T-helper 2 cell treated with Interferon-gamma antibody and Interleukin-4, amounts not matched to agents 5 μg/mL and 100 μg/mL, for 36 hours (primary cell): ENCODE measurements at regions not wholly inside any gene's neighbourhood (a gene's known extent, or its start where the extent isn't known, plus 50 kb on each side); places are given as distances from the start of the nearest gene placed in this dataset.

ENCODE experiments used
- DNase-seq: peaks from one replicate; pipeline ENCODE4 v3.0.0; 2021; ENCODE audit warnings: low spot score
- H3K27ac Mint-ChIP-seq: one replicate; pipeline ENCODE4 v1.8.0; 2021; ENCODE audit warnings: mild to moderate bottlenecking, mixed read lengths
- H3K27me3 Mint-ChIP-seq: one replicate; pipeline ENCODE4 v1.8.0; 2021; ENCODE audit warnings: low read depth, mixed read lengths
- H3K36me3 Mint-ChIP-seq: one replicate; pipeline ENCODE4 v1.8.0; 2021; ENCODE audit warnings: low read depth, mixed read lengths
- H3K4me1 Mint-ChIP-seq: one replicate; pipeline ENCODE4 v1.8.0; 2021; ENCODE audit warnings: low read depth, mixed read lengths
- H3K4me3 Mint-ChIP-seq: one replicate; pipeline ENCODE4 v1.8.0; 2022; ENCODE audit warnings: mild to moderate bottlenecking, moderate library complexity, mixed read lengths
- H3K9me3 Mint-ChIP-seq: one replicate; pipeline ENCODE4 v1.8.0; 2021; ENCODE audit warnings: mixed read lengths

GRCh38 chr21:15406791-15407190 is 323.0 kb upstream of the USP25 start:
- no peak overlapping the region for H3K27ac Mint-ChIP-seq
- H3K4me1 Mint-ChIP-seq = no peaks in the 10 kb centered on the region
- no peak for DNase-seq
- no peaks in the 10 kb centered on the region for H3K36me3 Mint-ChIP-seq
- peaks cover 8% of the 10 kb centered on the region for H3K9me3 Mint-ChIP-seq
- H3K27me3 Mint-ChIP-seq = no peaks in the 10 kb centered on the region
- H3K4me3 Mint-ChIP-seq = no peak overlapping the region

- peaks cover 15% of the 10 kb centered on the region for H3K9me3 Mint-ChIP-seq
- H3K4me3 Mint-ChIP-seq = no peak overlapping the region
- DNase-seq = no peak
- H3K27ac Mint-ChIP-seq = no peak overlapping the region
- H3K4me1 Mint-ChIP-seq = no peaks in the 10 kb centered on the region
- no peaks in the 10 kb centered on the region for H3K36me3 Mint-ChIP-seq
- H3K27me3 Mint-ChIP-seq = no peaks in the 10 kb centered on the region
Observed at GRCh38 chr21:15407585-15407984, 322.2 kb upstream of the USP25 start.

GRCh38 chr21:15408089-15408488 is 321.7 kb upstream of the USP25 start:
- Mint-ChIP-seq H3K36me3 (no peaks in the 10 kb centered on the region), H3K4me1 (no peaks in the 10 kb centered on the region), H3K27ac (no peak overlapping the region), H3K27me3 (no peaks in the 10 kb centered on the region), H3K4me3 (no peak overlapping the region), H3K9me3 (peaks cover 15% of the 10 kb centered on the region)
- no peak for DNase-seq

GRCh38 chr21:15409031-15409430 is 320.8 kb upstream of the USP25 start:
- no peaks in the 10 kb centered on the region for H3K27me3 Mint-ChIP-seq
- no peak overlapping the region for H3K27ac Mint-ChIP-seq
- peaks cover 15% of the 10 kb centered on the region for H3K9me3 Mint-ChIP-seq
- peaks cover 1% of the 10 kb centered on the region for H3K4me1 Mint-ChIP-seq
- no peak for DNase-seq
- H3K36me3 Mint-ChIP-seq = no peaks in the 10 kb centered on the region
- no peak overlapping the region for H3K4me3 Mint-ChIP-seq

- Mint-ChIP-seq H3K4me3 (no peak overlapping the region), H3K27ac (no peak overlapping the region), H3K4me1 (peaks cover 1% of the 10 kb centered on the region), H3K9me3 (peaks cover 15% of the 10 kb centered on the region), H3K27me3 (no peaks in the 10 kb centered on the region), H3K36me3 (no peaks in the 10 kb centered on the region)
- no peak for DNase-seq
Observed at GRCh38 chr21:15410853-15411252, 318.9 kb upstream of the USP25 start.

GRCh38 chr21:15414057-15414456 is 315.7 kb upstream of the USP25 start:
- H3K4me3 Mint-ChIP-seq = no peak overlapping the region
- peaks cover 1% of the 10 kb centered on the region for H3K4me1 Mint-ChIP-seq
- no peaks in the 10 kb centered on the region for H3K36me3 Mint-ChIP-seq
- H3K9me3 Mint-ChIP-seq = peaks cover 15% of the 10 kb centered on the region
- no peak overlapping the region for H3K27ac Mint-ChIP-seq
- no peak for DNase-seq
- peaks cover 2% of the 10 kb centered on the region for H3K27me3 Mint-ChIP-seq

GRCh38 chr21:15415541-15416261 is 314.1 kb upstream of the USP25 start:
- H3K9me3 Mint-ChIP-seq = peaks cover 15% of the 10 kb centered on the region
- peaks cover 1% of the 10 kb centered on the region for H3K4me1 Mint-ChIP-seq
- peaks cover 2% of the 10 kb centered on the region for H3K27me3 Mint-ChIP-seq
- no peak for DNase-seq
- H3K27ac Mint-ChIP-seq = no peak overlapping the region
- H3K36me3 Mint-ChIP-seq = no peaks in the 10 kb centered on the region
- no peak overlapping the region for H3K4me3 Mint-ChIP-seq

GRCh38 chr21:15421441-15421881 is 308.3 kb upstream of the USP25 start:
- Mint-ChIP-seq H3K27ac (no peak overlapping the region), H3K27me3 (peaks cover 2% of the 10 kb centered on the region), H3K4me3 (no peak overlapping the region), H3K4me1 (no peaks in the 10 kb centered on the region), H3K36me3 (no peaks in the 10 kb centered on the region), H3K9me3 (no peaks in the 10 kb centered on the region)
- no peak for DNase-seq

GRCh38 chr21:15421947-15422346 is 307.8 kb upstream of the USP25 start:
- H3K27ac Mint-ChIP-seq = no peak overlapping the region
- H3K9me3 Mint-ChIP-seq = no peaks in the 10 kb centered on the region

GRCh38 chr21:15422783-15423182 is 307.0 kb upstream of the USP25 start:
- H3K4me3 Mint-ChIP-seq = no peak overlapping the region
- no peak overlapping the region for H3K27ac Mint-ChIP-seq

More at GRCh38 chr21:15421947-15422346, 307.8 kb upstream of the USP25 start:
- Mint-ChIP-seq H3K4me3 (no peak overlapping the region), H3K4me1 (no peaks in the 10 kb centered on the region), H3K27me3 (peaks cover 2% of the 10 kb centered on the region), H3K36me3 (no peaks in the 10 kb centered on the region)
- no peak for DNase-seq

GRCh38 chr21:15423676-15424445 is 305.9 kb upstream of the USP25 start:
- no peak for DNase-seq
- no peak overlapping the region for H3K27ac Mint-ChIP-seq
- H3K4me3 Mint-ChIP-seq = no peak overlapping the region
- H3K4me1 Mint-ChIP-seq = no peaks in the 10 kb centered on the region
- H3K36me3 Mint-ChIP-seq = no peaks in the 10 kb centered on the region
- H3K27me3 Mint-ChIP-seq = no peaks in the 10 kb centered on the region
- no peaks in the 10 kb centered on the region for H3K9me3 Mint-ChIP-seq

More at GRCh38 chr21:15422783-15423182, 307.0 kb upstream of the USP25 start:
- Mint-ChIP-seq H3K27me3 (no peaks in the 10 kb centered on the region), H3K9me3 (no peaks in the 10 kb centered on the region), H3K4me1 (no peaks in the 10 kb centered on the region), H3K36me3 (no peaks in the 10 kb centered on the region)
- no peak for DNase-seq

GRCh38 chr21:15425049-15425448 is 304.7 kb upstream of the USP25 start:
- Mint-ChIP-seq H3K9me3 (no peaks in the 10 kb centered on the region), H3K27ac (no peak overlapping the region), H3K27me3 (no peaks in the 10 kb centered on the region), H3K4me3 (no peak overlapping the region), H3K36me3 (no peaks in the 10 kb centered on the region), H3K4me1 (no peaks in the 10 kb centered on the region)
- DNase-seq = no peak

GRCh38 chr21:15430023-15430422 is 299.8 kb upstream of the USP25 start:
- DNase-seq = no peak
- Mint-ChIP-seq H3K9me3 (peaks cover 10% of the 10 kb centered on the region), H3K4me3 (no peak overlapping the region), H3K36me3 (no peaks in the 10 kb centered on the region), H3K27me3 (no peaks in the 10 kb centered on the region), H3K4me1 (no peaks in the 10 kb centered on the region), H3K27ac (no peak overlapping the region)

- Mint-ChIP-seq H3K9me3 (peaks cover 10% of the 10 kb centered on the region), H3K36me3 (no peaks in the 10 kb centered on the region), H3K4me1 (no peaks in the 10 kb centered on the region), H3K4me3 (no peak overlapping the region), H3K27ac (no peak overlapping the region), H3K27me3 (no peaks in the 10 kb centered on the region)
- DNase-seq = no peak
Observed at GRCh38 chr21:15430577-15430976, 299.2 kb upstream of the USP25 start.
